GM06990 (cell line): ENCODE measurements at regions not wholly inside any gene's neighbourhood (a gene's known extent, or its start where the extent isn't known, plus 50 kb on each side); places are given as distances from the start of the nearest gene placed in this dataset.

ENCODE experiments used
- DNase-seq: peaks from one replicate; pipeline ENCODE4 v3.0.0-alpha.2; 2011; ENCODE audit not compliant: insufficient read length; ENCODE audit errors: extremely low read depth
- H3K27me3 ChIP-seq: replicated peaks from 2 replicates; pipeline ENCODE4 v1.6.0; 2011; ENCODE audit warnings: low read length; ENCODE audit not compliant: control insufficient read depth, insufficient read depth
- H3K36me3 ChIP-seq: 2 replicates; pipeline ENCODE4 v1.5.1; 2011; ENCODE audit warnings: low read length; ENCODE audit not compliant: control insufficient read depth, insufficient read depth
- H3K4me3 ChIP-seq: replicated peaks from 2 replicates; pipeline ENCODE4 v1.5.1; 2011; ENCODE audit warnings: low read depth, mild to moderate bottlenecking, control low read depth, low read length
- CTCF ChIP-seq: IDR thresholded peaks from 2 replicates; pipeline ENCODE4 v1.5.1; 2011; ENCODE audit warnings: low read length, control low read depth, mild to moderate bottlenecking, inconsistent platforms; ENCODE audit not compliant: insufficient read depth, poor library complexity, severe bottlenecking

- Histone ChIP-seq H3K36me3 (no peaks in the 10 kb centered on the region), H3K27me3 (no peaks in the 10 kb centered on the region), H3K4me3 (no peak overlapping the region)
- DNase-seq = no peak
- TF ChIP-seq CTCF = no peak
Observed at GRCh38 chr11:33540946-33541915, 159.4 kb downstream of the C11orf91 start.

GRCh38 chr11:33540427-33540826 lies 160.2 kb downstream of the C11orf91 start:
- H3K36me3 ChIP-seq = no peaks in the 10 kb centered on the region
- H3K4me3 ChIP-seq = no peak overlapping the region
- no peaks in the 10 kb centered on the region for H3K27me3 ChIP-seq
- TF ChIP-seq CTCF = no peak
- DNase-seq = no peak

GRCh38 chr11:33539751-33540150 lies 160.9 kb downstream of the C11orf91 start:
- no peaks in the 10 kb centered on the region for H3K27me3 ChIP-seq
- H3K36me3 ChIP-seq = no peaks in the 10 kb centered on the region
- no peak for TF ChIP-seq CTCF
- no peak overlapping the region for H3K4me3 ChIP-seq
- DNase-seq = no peak

GRCh38 chr11:33538726-33539125 lies 161.9 kb downstream of the C11orf91 start:
- H3K27me3 ChIP-seq = no peaks in the 10 kb centered on the region
- H3K36me3 ChIP-seq = no peaks in the 10 kb centered on the region
- H3K4me3 ChIP-seq = no peak overlapping the region
- no peak for DNase-seq
- TF ChIP-seq CTCF = no peak

- Histone ChIP-seq H3K27me3 (no peaks in the 10 kb centered on the region), H3K36me3 (no peaks in the 10 kb centered on the region), H3K4me3 (no peak overlapping the region)
- DNase-seq = no peak
- TF ChIP-seq CTCF = no peak
Observed at GRCh38 chr11:33536178-33536577, 164.4 kb downstream of the C11orf91 start.
